Kasumi-1 (cell line): ENCODE measurements at regions not wholly inside any gene's neighbourhood (a gene's known extent, or its start where the extent isn't known, plus 50 kb on each side); places are given as distances from the start of the nearest gene placed in this dataset.
"Not testable (repeated sequence)": the region's sequence is repeated elsewhere in the genome, so short reads cannot be mapped to it uniquely, and the experiment has no call there.

Experiments
- DNase-seq, 2 experiments: peaks; one replicate each; lab custom pipeline; 2025; lab: John Stamatoyannopoulos, UW

- no peak for DNase-seq
These were observed 1493.2 kb downstream of the MAT2B start for GRCh38 chr5:164998590-164998989.

GRCh38 chr5:165000479-165001190 lies 1495.2 kb downstream of the MAT2B start:
- no peak for DNase-seq

GRCh38 chr5:165003283-165003682 lies 1497.9 kb downstream of the MAT2B start:
- DNase-seq: no peak

GRCh38 chr5:165004175-165004574 lies 1498.8 kb downstream of the MAT2B start:
- DNase-seq: no peak

GRCh38 chr5:165014439-165014838 lies 1509.0 kb downstream of the MAT2B start:
- DNase-seq: no peak

- no peak for DNase-seq
These were observed 1509.7 kb downstream of the MAT2B start for GRCh38 chr5:165015126-165015525.

- DNase-seq: no peak
These were observed 1510.1 kb downstream of the MAT2B start for GRCh38 chr5:165015547-165015946.

- DNase-seq: no peak
These were observed 1521.6 kb downstream of the MAT2B start for GRCh38 chr5:165026971-165027370.

- no peak for DNase-seq
These were observed 1522.9 kb downstream of the MAT2B start for GRCh38 chr5:165028356-165028755.

- peak; percentile 96 to 98 for DNase-seq
These were observed 1523.9 kb downstream of the MAT2B start for GRCh38 chr5:165029099-165029870.

- DNase-seq: no peak
These were observed 1525.6 kb downstream of the MAT2B start for GRCh38 chr5:165030971-165031370.

GRCh38 chr5:165031371-165031770 lies 1526.0 kb downstream of the MAT2B start:
- no peak for DNase-seq

GRCh38 chr5:165035520-165035919 lies 1530.1 kb downstream of the MAT2B start:
- no peak for DNase-seq

- no peak for DNase-seq
These were observed 1534.3 kb downstream of the MAT2B start for GRCh38 chr5:165039748-165040147.

- not testable (repeated sequence) for DNase-seq
These were observed 1540.5 kb downstream of the MAT2B start for GRCh38 chr5:165045941-165046340.

- no peak for DNase-seq
These were observed 1550.1 kb downstream of the MAT2B start for GRCh38 chr5:165055476-165055875.

- no peak for DNase-seq
These were observed 1551.7 kb downstream of the MAT2B start for GRCh38 chr5:165057145-165057544.

GRCh38 chr5:165066751-165067385 lies 1561.4 kb downstream of the MAT2B start:
- no peak for DNase-seq

GRCh38 chr5:165076686-165077085 lies 1571.3 kb downstream of the MAT2B start:
- DNase-seq: peak in 1 of 2 experiments; percentile 14

- no peak for DNase-seq
These were observed 1574.0 kb downstream of the MAT2B start for GRCh38 chr5:165079389-165079788.

GRCh38 chr5:165083394-165083793 lies 1578.0 kb downstream of the MAT2B start:
- DNase-seq: no peak

GRCh38 chr5:165086465-165086864 lies 1581.0 kb downstream of the MAT2B start:
- no peak for DNase-seq

GRCh38 chr5:165094782-165095181 lies 1589.4 kb downstream of the MAT2B start:
- DNase-seq: no peak
